ENCODE measurements at regions not wholly inside any gene's neighbourhood (a gene's known extent, or its start where the extent isn't known, plus 50 kb on each side); places are given as distances from the start of the nearest gene placed in this dataset.

- TF ChIP-seq SNAI2 (CRISPR knock-in tag; IDR thresholded peaks at IDR 0.05), result no peak
- no peak for TF ChIP-seq ZNF8 (CRISPR knock-in tag; IDR thresholded peaks at IDR 0.05)
- TF ChIP-seq CSDC2 (CRISPR knock-in tag; IDR thresholded peaks at IDR 0.05), result no peak
- TF ChIP-seq ISL1 (CRISPR knock-in tag; IDR thresholded peaks at IDR 0.05), result no peak
- no peak for TF ChIP-seq ZNF70 (CRISPR knock-in tag; IDR thresholded peaks at IDR 0.05)
- no peak for TF ChIP-seq TCF4 (CRISPR knock-in tag; IDR thresholded peaks at IDR 0.05; ENCODE audit: borderline replicate concordance)
- TF ChIP-seq ZFP3 (CRISPR knock-in tag; IDR thresholded peaks at IDR 0.05), result no peak
- TF ChIP-seq OSR1 (CRISPR knock-in tag; IDR thresholded peaks at IDR 0.05), result no peak
- TF ChIP-seq ZC3H10 (CRISPR knock-in tag; IDR thresholded peaks at IDR 0.05), result no peak
- TF ChIP-seq GLIS3 (CRISPR knock-in tag; IDR thresholded peaks at IDR 0.05), result no peak
- no peak for TF ChIP-seq PATZ1 (CRISPR knock-in tag; IDR thresholded peaks at IDR 0.05; ENCODE audit: borderline replicate concordance)
- TF ChIP-seq CREB5 (CRISPR knock-in tag; IDR thresholded peaks at IDR 0.05; ENCODE audit: low read depth), result no peak
These were observed 509.6 kb downstream of the IGSF11 start for GRCh38 chr3:118525077-118525476.

All from SK-N-SH treated with all-trans-retinoic acid at 6 μM for 48 hours (cell line).